ENCODE measurements at regions not wholly inside any gene's neighbourhood (a gene's known extent, or its start where the extent isn't known, plus 50 kb on each side); places are given as distances from the start of the nearest gene placed in this dataset.

- no peak for TF ChIP-seq ZFX (IDR thresholded peaks at IDR 0.05)
- no peak for TF ChIP-seq RAD21 (IDR thresholded peaks at IDR 0.05; ENCODE audit: low read depth)
- TF ChIP-seq SRF (IDR thresholded peaks at IDR 0.05; ENCODE audit: low read depth), result no peak
- TF ChIP-seq CTCF (IDR thresholded peaks at IDR 0.05 in 2 of 3, conservative IDR thresholded peaks at IDR 0.05 in 1 of 3; ENCODE audit: borderline replicate concordance in 1 of 3, insufficient read depth in 1 of 3, low read depth in 2 of 3, low read length in 2 of 3), result no peak
- TF ChIP-seq EZH2 (IDR thresholded peaks at IDR 0.05), result no peak
- TF ChIP-seq EZH2phosphoT487 (IDR thresholded peaks at IDR 0.05; ENCODE audit: borderline replicate concordance), result no peak
- TF ChIP-seq CEBPB (IDR thresholded peaks at IDR 0.05; ENCODE audit: low read depth), result no peak
- TF ChIP-seq REST (IDR thresholded peaks at IDR 0.05; ENCODE audit: low read depth), result no peak
- TF ChIP-seq YY1 (IDR thresholded peaks at IDR 0.05; ENCODE audit: extremely low read depth, insufficient replicate concordance, low read depth, low read length), result no peak
- no peak for TF ChIP-seq SIN3A (IDR thresholded peaks at IDR 0.05; ENCODE audit: low read depth)
- no peak for TF ChIP-seq POLR2A (IDR thresholded peaks at IDR 0.05; ENCODE audit: borderline replicate concordance, extremely low read depth, insufficient read depth, insufficient read length)
- no peak for TF ChIP-seq ZNF274 (IDR thresholded peaks at IDR 0.05; ENCODE audit: low read depth, low read length)
Observed at GRCh38 chr6:96304997-96305396, 216.6 kb upstream of the UFL1 start.
